Neural crest cell (in vitro differentiated cells): ENCODE measurements at regions not wholly inside any gene's neighbourhood (a gene's known extent, or its start where the extent isn't known, plus 50 kb on each side); places are given as distances from the start of the nearest gene placed in this dataset.

Experiments used
- DNase-seq: peaks from one replicate; pipeline ENCODE4 v3.0.0; 2021; ENCODE audit warnings: low read depth, mixed read lengths, low spot score
- H3K27ac Mint-ChIP-seq: one replicate; pipeline ENCODE4 v1.8.0; 2021; ENCODE audit warnings: mild to moderate bottlenecking, mixed read lengths; ENCODE audit not compliant: unreplicated experiment
- H3K27me3 Mint-ChIP-seq: 2 replicates; pipeline ENCODE4 v1.8.0; 2021; ENCODE audit warnings: low read depth, mild to moderate bottlenecking, mixed read lengths
- H3K36me3 Mint-ChIP-seq: 2 replicates; pipeline ENCODE4 v1.8.0; 2021; ENCODE audit warnings: low read depth, mild to moderate bottlenecking, mixed read lengths
- H3K4me1 Mint-ChIP-seq: 2 replicates; pipeline ENCODE4 v1.8.0; 2021; ENCODE audit warnings: mixed read lengths
- H3K4me3 Mint-ChIP-seq: one replicate; pipeline ENCODE4 v1.8.0; 2021; ENCODE audit warnings: mild to moderate bottlenecking, mixed read lengths
- H3K9me3 Mint-ChIP-seq: 2 replicates; pipeline ENCODE4 v1.8.0; 2021; ENCODE audit warnings: mixed read lengths
- CTCF ChIP-seq: fragments of 200-600 bp; sonication (generic); conservative IDR thresholded peaks from 2 replicates; pipeline ENCODE4 v1.5.0; 2021; ENCODE audit warnings: antibody characterized with exemption, mild to moderate bottlenecking

- Mint-ChIP-seq H3K27me3 (peaks cover 3% of the 10 kb centered on the region), H3K9me3 (no peaks in the 10 kb centered on the region), H3K4me1 (no peaks in the 10 kb centered on the region), H3K27ac (no peak overlapping the region), H3K4me3 (no peak overlapping the region), H3K36me3 (no peaks in the 10 kb centered on the region)
- TF ChIP-seq CTCF = no peak
- no peak for DNase-seq
Measured at GRCh38 chr11:71302534-71302909, 50.1 kb upstream of the SHANK2 start.
